Activated CD4-positive, alpha-beta memory T cell treated with anti-CD3 and anti-CD28 coated beads, Interleukin-2, amount 10 ng/mL, durations not matched to agents 7 days and 5 days (primary cell): ENCODE measurements at regions not wholly inside any gene's neighbourhood (a gene's known extent, or its start where the extent isn't known, plus 50 kb on each side); places are given as distances from the start of the nearest gene placed in this dataset.
"Not testable (repeated sequence)": the region's sequence is repeated elsewhere in the genome, so short reads cannot be mapped to it uniquely, and the experiment has no call there.

ENCODE experiments used
- CTCF ChIA-PET: fragments of 350-600 bp; sonication (Branson Sonifier 250); formaldehyde crosslinking; loops from one replicate; lab custom pipeline; 2021; ENCODE audit warnings: antibody characterized with exemption, inconsistent platforms; lab: Charles Lee
- POLR2A ChIA-PET: fragments of 350-600 bp; sonication (Branson Sonifier 250); formaldehyde crosslinking; loops from one replicate; lab custom pipeline; 2021; ENCODE audit warnings: antibody characterized with exemption; lab: Charles Lee
- DNase-seq: peaks from one replicate; pipeline ENCODE4 v3.0.0-alpha.2; 2020
- H3K27ac Mint-ChIP-seq: one replicate; pipeline ENCODE4 v1.8.0; 2021; ENCODE audit warnings: mild to moderate bottlenecking, mixed read lengths
- H3K27me3 Mint-ChIP-seq: one replicate; pipeline ENCODE4 v1.8.0; 2021; ENCODE audit warnings: mixed read lengths
- H3K36me3 Mint-ChIP-seq: one replicate; pipeline ENCODE4 v1.8.0; 2021; ENCODE audit warnings: low read depth, mixed read lengths
- H3K4me1 Mint-ChIP-seq: one replicate; pipeline ENCODE4 v1.8.0; 2021; ENCODE audit warnings: mixed read lengths
- H3K4me3 Mint-ChIP-seq: one replicate; pipeline ENCODE4 v1.8.0; 2021; ENCODE audit warnings: mild to moderate bottlenecking, mixed read lengths
- H3K9me3 Mint-ChIP-seq: one replicate; pipeline ENCODE4 v1.8.0; 2021; ENCODE audit warnings: mixed read lengths

- ChIA-PET POLR2A (no interaction called here), CTCF (no interaction called here)
- Mint-ChIP-seq H3K36me3 (no peaks in the 10 kb centered on the region), H3K27ac (no peak overlapping the region), H3K4me1 (no peaks in the 10 kb centered on the region), H3K4me3 (no peak overlapping the region), H3K27me3 (peaks cover 2% of the 10 kb centered on the region), H3K9me3 (no peaks in the 10 kb centered on the region)
- no peak for DNase-seq
Measured at GRCh38 chr5:174571662-174572397, 152.6 kb upstream of the MSX2 start.

GRCh38 chr5:174572591-174572990, 151.8 kb upstream of the MSX2 start:
- Mint-ChIP-seq H3K9me3 (no peaks in the 10 kb centered on the region), H3K27me3 (peaks cover 2% of the 10 kb centered on the region), H3K4me1 (no peaks in the 10 kb centered on the region), H3K4me3 (no peak overlapping the region), H3K27ac (no peak overlapping the region), H3K36me3 (no peaks in the 10 kb centered on the region)
- DNase-seq = no peak
- ChIA-PET POLR2A (no interaction called here), CTCF (no interaction called here)

- ChIA-PET CTCF (no interaction called here), POLR2A (no interaction called here)
- Mint-ChIP-seq H3K36me3 (no peaks in the 10 kb centered on the region), H3K27ac (no peak overlapping the region), H3K4me1 (no peaks in the 10 kb centered on the region), H3K27me3 (peaks cover 2% of the 10 kb centered on the region), H3K9me3 (no peaks in the 10 kb centered on the region), H3K4me3 (no peak overlapping the region)
- no peak for DNase-seq
Measured at GRCh38 chr5:174573221-174573994, 151.0 kb upstream of the MSX2 start.

- H3K4me3 Mint-ChIP-seq = no peak overlapping the region
- H3K27me3 Mint-ChIP-seq = peaks cover 2% of the 10 kb centered on the region
- POLR2A ChIA-PET = no interaction called here
- H3K36me3 Mint-ChIP-seq = no peaks in the 10 kb centered on the region
- no peak overlapping the region for H3K27ac Mint-ChIP-seq
- H3K4me1 Mint-ChIP-seq = no peaks in the 10 kb centered on the region
- CTCF ChIA-PET = no interaction called here
- no peaks in the 10 kb centered on the region for H3K9me3 Mint-ChIP-seq
- DNase-seq = no peak
Measured at GRCh38 chr5:174575043-174575442, 149.3 kb upstream of the MSX2 start.

GRCh38 chr5:174576042-174576441, 148.3 kb upstream of the MSX2 start:
- ChIA-PET CTCF (no interaction called here), POLR2A (no interaction called here)
- Mint-ChIP-seq H3K9me3 (no peaks in the 10 kb centered on the region), H3K4me3 (no peak overlapping the region), H3K4me1 (no peaks in the 10 kb centered on the region), H3K36me3 (no peaks in the 10 kb centered on the region), H3K27ac (no peak overlapping the region), H3K27me3 (peaks cover 2% of the 10 kb centered on the region)
- DNase-seq = no peak

- no peaks in the 10 kb centered on the region for H3K27me3 Mint-ChIP-seq
- no peak overlapping the region for H3K27ac Mint-ChIP-seq
- POLR2A ChIA-PET = no interaction called here
Measured at GRCh38 chr5:174581479-174581878, 142.9 kb upstream of the MSX2 start.

GRCh38 chr5:174581894-174582293, 142.5 kb upstream of the MSX2 start:
- Mint-ChIP-seq H3K4me3 (no peak overlapping the region), H3K9me3 (peaks cover 7% of the 10 kb centered on the region), H3K27me3 (no peaks in the 10 kb centered on the region), H3K27ac (no peak overlapping the region), H3K36me3 (no peaks in the 10 kb centered on the region), H3K4me1 (no peaks in the 10 kb centered on the region)
- ChIA-PET CTCF (no interaction called here), POLR2A (no interaction called here)
- no peak for DNase-seq

More at GRCh38 chr5:174581479-174581878, 142.9 kb upstream of the MSX2 start:
- no peak for DNase-seq
- CTCF ChIA-PET = no interaction called here
- Mint-ChIP-seq H3K4me1 (no peaks in the 10 kb centered on the region), H3K9me3 (peaks cover 6% of the 10 kb centered on the region), H3K36me3 (no peaks in the 10 kb centered on the region), H3K4me3 (no peak overlapping the region)

GRCh38 chr5:174583071-174583470, 141.3 kb upstream of the MSX2 start:
- CTCF ChIA-PET = no interaction called here
- Mint-ChIP-seq H3K27me3 (no peaks in the 10 kb centered on the region), H3K4me1 (no peaks in the 10 kb centered on the region), H3K9me3 (peaks cover 7% of the 10 kb centered on the region), H3K36me3 (no peaks in the 10 kb centered on the region), H3K27ac (no peak overlapping the region), H3K4me3 (no peak overlapping the region)
- POLR2A ChIA-PET = no interaction called here
- no peak for DNase-seq

- H3K9me3 Mint-ChIP-seq = peaks cover 7% of the 10 kb centered on the region
- H3K4me1 Mint-ChIP-seq = no peaks in the 10 kb centered on the region
- H3K4me3 Mint-ChIP-seq = no peak overlapping the region
- H3K27me3 Mint-ChIP-seq = no peaks in the 10 kb centered on the region
- POLR2A ChIA-PET = no interaction called here
- H3K36me3 Mint-ChIP-seq = no peaks in the 10 kb centered on the region
- no peak for DNase-seq
- H3K27ac Mint-ChIP-seq = no peak overlapping the region
- CTCF ChIA-PET = no interaction called here
Measured at GRCh38 chr5:174585472-174585871, 138.9 kb upstream of the MSX2 start.

- H3K36me3 Mint-ChIP-seq, H3K27ac Mint-ChIP-seq, CTCF ChIA-PET, H3K4me3 Mint-ChIP-seq, DNase-seq, POLR2A ChIA-PET, H3K4me1 Mint-ChIP-seq, H3K27me3 Mint-ChIP-seq, H3K9me3 Mint-ChIP-seq: not testable (repeated sequence)
Measured at GRCh38 chr5:174586163-174586562, 138.2 kb upstream of the MSX2 start.

GRCh38 chr5:174589011-174589410, 135.4 kb upstream of the MSX2 start:
- Mint-ChIP-seq H3K4me3 (no peak overlapping the region), H3K36me3 (no peaks in the 10 kb centered on the region), H3K27me3 (no peaks in the 10 kb centered on the region), H3K9me3 (peaks cover 7% of the 10 kb centered on the region), H3K4me1 (no peaks in the 10 kb centered on the region), H3K27ac (no peak overlapping the region)
- ChIA-PET CTCF (no interaction called here), POLR2A (no interaction called here)
- no peak for DNase-seq

- H3K27me3 Mint-ChIP-seq = no peaks in the 10 kb centered on the region
- H3K36me3 Mint-ChIP-seq = no peaks in the 10 kb centered on the region
- CTCF ChIA-PET = no interaction called here
- POLR2A ChIA-PET = no interaction called here
- DNase-seq = no peak
- H3K27ac Mint-ChIP-seq = no peak overlapping the region
- H3K9me3 Mint-ChIP-seq = peaks cover 7% of the 10 kb centered on the region
- no peak overlapping the region for H3K4me3 Mint-ChIP-seq
- H3K4me1 Mint-ChIP-seq = no peaks in the 10 kb centered on the region
Measured at GRCh38 chr5:174589599-174589998, 134.8 kb upstream of the MSX2 start.

GRCh38 chr5:174590820-174591219, 133.6 kb upstream of the MSX2 start:
- CTCF ChIA-PET = no interaction called here
- H3K27me3 Mint-ChIP-seq = no peaks in the 10 kb centered on the region
- no peak overlapping the region for H3K27ac Mint-ChIP-seq
- DNase-seq = no peak
- H3K4me1 Mint-ChIP-seq = no peaks in the 10 kb centered on the region
- H3K36me3 Mint-ChIP-seq = no peaks in the 10 kb centered on the region
- peaks cover 3% of the 10 kb centered on the region for H3K9me3 Mint-ChIP-seq
- POLR2A ChIA-PET = no interaction called here
- no peak overlapping the region for H3K4me3 Mint-ChIP-seq

- POLR2A ChIA-PET = no interaction called here
- H3K36me3 Mint-ChIP-seq = no peaks in the 10 kb centered on the region
- no peaks in the 10 kb centered on the region for H3K9me3 Mint-ChIP-seq
- no peak overlapping the region for H3K4me3 Mint-ChIP-seq
- H3K27me3 Mint-ChIP-seq = peaks cover 3% of the 10 kb centered on the region
- no peaks in the 10 kb centered on the region for H3K4me1 Mint-ChIP-seq
- DNase-seq = no peak
- CTCF ChIA-PET = no interaction called here
- H3K27ac Mint-ChIP-seq = no peak overlapping the region
Measured at GRCh38 chr5:174596429-174596828, 128.0 kb upstream of the MSX2 start.
